ENCODE measurements at regions not wholly inside any gene's neighbourhood (a gene's known extent, or its start where the extent isn't known, plus 50 kb on each side); places are given as distances from the start of the nearest gene placed in this dataset.

DNA sequence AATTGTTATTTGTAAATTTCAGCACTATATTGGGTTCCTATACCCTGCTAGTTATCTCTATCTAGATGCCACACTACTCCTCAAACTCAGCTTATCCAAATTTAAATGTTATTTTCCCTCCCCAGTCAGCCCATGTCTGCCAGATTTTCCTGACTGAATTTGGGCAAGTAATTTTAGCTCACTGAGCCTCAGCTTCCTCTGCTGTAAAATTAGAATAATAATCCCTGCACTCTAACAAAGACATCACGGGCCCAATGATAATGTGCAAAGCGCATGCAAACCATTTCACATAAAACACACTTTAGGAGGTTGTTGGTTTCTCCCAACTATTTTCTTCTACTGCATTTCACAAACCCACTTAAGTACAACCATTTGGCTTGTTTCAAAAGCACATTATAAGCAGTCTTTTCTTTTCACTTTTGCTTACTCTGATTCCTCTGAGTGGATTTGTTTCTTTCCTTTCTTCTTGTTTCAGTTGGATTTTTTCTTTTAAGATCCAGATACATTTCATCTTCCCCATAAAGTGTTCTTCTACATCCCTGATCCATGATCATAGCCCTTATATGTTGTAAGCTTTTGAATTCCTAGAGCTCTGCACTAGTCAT, 152.8 kb upstream of the DPT start:
- POLR2A ChIA-PET: no interaction called here

DNA sequence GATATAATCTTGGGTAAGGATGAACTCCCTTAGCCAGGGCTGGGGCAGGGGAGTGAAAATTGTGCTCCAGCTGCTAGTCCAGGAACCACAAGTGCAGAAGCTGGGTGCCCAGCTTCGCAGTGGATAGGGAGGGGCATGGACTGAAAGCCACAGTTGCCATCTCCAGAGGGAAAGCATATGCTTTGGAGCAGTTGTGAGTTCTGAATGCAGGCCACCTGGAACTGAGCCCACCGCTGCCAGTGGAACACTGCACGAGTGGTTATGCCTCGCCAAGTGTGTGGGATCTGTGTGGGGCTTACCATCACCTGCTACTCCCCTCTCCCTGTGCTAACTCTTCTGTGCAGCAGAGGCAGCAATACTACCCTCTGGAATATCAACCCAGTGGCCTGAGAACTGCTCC, 158.4 kb upstream of the DPT start:
- CTCF ChIA-PET: no interaction called here
- no peak overlapping the region for H3K4me3 Mint-ChIP-seq
- POLR2A ChIA-PET: no interaction called here
- no peak for DNase-seq
- H3K27me3 Mint-ChIP-seq (ENCODE audit: low read depth): no peaks in the 10 kb centered on the region
- H3K4me1 Mint-ChIP-seq (ENCODE audit: low read depth): no peaks in the 10 kb centered on the region
- no peak for ATAC-seq
- no peaks in the 10 kb centered on the region for H3K9me3 Mint-ChIP-seq (ENCODE audit: insufficient read depth)
- H3K27ac Mint-ChIP-seq: no peak overlapping the region
- no peaks in the 10 kb centered on the region for H3K36me3 Mint-ChIP-seq (ENCODE audit: low read depth)

More for the DNA sequence above, 152.8 kb upstream of the DPT start:
- Mint-ChIP-seq H3K9me3 (ENCODE audit: insufficient read depth) (no peaks in the 10 kb centered on the region), H3K4me3 (no peak overlapping the region), H3K36me3 (ENCODE audit: low read depth) (no peaks in the 10 kb centered on the region), H3K4me1 (ENCODE audit: low read depth) (no peaks in the 10 kb centered on the region), H3K27ac (no peak overlapping the region), H3K27me3 (ENCODE audit: low read depth) (peaks cover 9% of the 10 kb centered on the region)
- DNase-seq (no peak), ATAC-seq (no peak)
- CTCF ChIA-PET: no interaction called here

DNA sequence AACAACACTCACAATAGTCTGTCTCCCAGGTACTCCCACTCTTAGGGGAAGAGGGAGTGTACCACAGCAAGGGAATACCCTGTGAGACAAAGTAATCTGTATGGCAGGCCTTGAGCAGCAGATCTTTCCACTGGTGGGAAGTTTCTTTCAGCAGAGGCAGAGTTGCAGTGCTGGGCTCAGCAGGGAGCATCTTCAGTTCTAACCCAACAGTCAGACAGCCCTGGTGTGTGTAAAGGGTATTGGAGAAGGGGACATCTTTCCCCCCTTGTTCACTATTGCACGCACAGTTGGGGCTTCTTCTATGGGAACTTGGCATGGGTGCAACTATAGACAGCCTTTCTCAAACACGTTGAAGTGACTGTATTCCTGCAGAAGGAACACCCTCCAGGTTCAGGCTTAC, 159.4 kb upstream of the DPT start:
- DNase-seq (no peak), ATAC-seq (no peak)
- ChIA-PET CTCF (interaction anchor here (0.6 kb wide), 1 partner anchor 1565 kb away, joined by 3 read pairs; no protein-coding TSS in a partner anchor), POLR2A (no interaction called here)
- Mint-ChIP-seq H3K27me3 (ENCODE audit: low read depth) (peaks cover 6% of the 10 kb centered on the region), H3K27ac (no peak overlapping the region), H3K9me3 (ENCODE audit: insufficient read depth) (no peaks in the 10 kb centered on the region), H3K4me3 (no peak overlapping the region), H3K36me3 (ENCODE audit: low read depth) (no peaks in the 10 kb centered on the region), H3K4me1 (ENCODE audit: low read depth) (no peaks in the 10 kb centered on the region)

DNA sequence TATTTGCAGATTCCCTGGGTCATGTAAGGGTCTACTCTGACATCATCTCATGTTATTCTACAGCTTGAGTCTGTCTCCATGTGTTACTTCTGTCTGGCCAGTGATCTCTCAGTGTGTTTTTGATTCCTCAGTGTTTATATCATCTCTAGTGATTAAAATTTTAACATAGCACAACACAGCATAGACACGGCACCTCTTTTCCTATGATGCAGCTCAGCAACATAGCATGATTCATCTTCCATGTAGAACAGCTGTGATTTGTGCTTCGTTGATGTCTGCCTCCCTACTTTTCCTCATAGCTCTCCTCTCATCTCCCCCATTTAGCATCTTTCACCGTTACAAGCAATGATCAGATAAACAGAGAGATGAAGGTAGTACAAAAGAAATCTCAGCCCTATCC, 163.9 kb upstream of the DPT start:
- Mint-ChIP-seq H3K9me3 (ENCODE audit: insufficient read depth) (no peaks in the 10 kb centered on the region), H3K4me3 (no peak overlapping the region), H3K27me3 (ENCODE audit: low read depth) (peaks cover 33% of the 10 kb centered on the region), H3K27ac (no peak overlapping the region), H3K36me3 (ENCODE audit: low read depth) (no peaks in the 10 kb centered on the region), H3K4me1 (ENCODE audit: low read depth) (no peaks in the 10 kb centered on the region)
- no peak for ATAC-seq
- POLR2A ChIA-PET: interaction anchor here (0.6 kb wide), 1 partner anchor 151 kb away, joined by 3 read pairs; no protein-coding TSS in a partner anchor
- CTCF ChIA-PET: interaction anchor here (0.6 kb wide), 1 partner anchor 289 kb away, joined by 3 read pairs; no protein-coding TSS in a partner anchor
- DNase-seq: no peak

DNA sequence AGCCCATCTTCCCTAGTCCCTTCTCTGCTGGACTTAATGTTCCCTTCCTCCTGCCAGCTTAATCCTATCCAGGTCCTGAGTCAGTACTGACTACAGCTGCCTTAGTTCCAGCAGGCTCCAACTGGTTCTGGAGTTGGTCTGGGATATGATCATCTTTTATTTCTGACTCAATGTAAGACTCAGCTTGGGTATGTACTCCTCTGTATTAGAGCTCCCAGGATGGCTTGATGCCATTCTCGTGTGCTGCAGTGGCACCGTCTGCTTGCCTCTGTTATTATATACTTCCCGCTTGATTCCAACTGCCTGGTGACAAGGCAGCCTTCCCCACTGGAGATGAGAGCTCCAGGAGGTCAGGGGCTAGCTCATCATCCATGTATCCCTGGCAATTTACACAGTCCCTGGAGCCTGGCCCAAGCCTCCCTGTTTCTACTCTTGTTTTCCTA, 164.4 kb upstream of the DPT start:
- Mint-ChIP-seq H3K36me3 (ENCODE audit: low read depth) (no peaks in the 10 kb centered on the region), H3K27me3 (ENCODE audit: low read depth) (peaks cover 35% of the 10 kb centered on the region), H3K4me3 (no peak overlapping the region), H3K27ac (no peak overlapping the region), H3K9me3 (ENCODE audit: insufficient read depth) (no peaks in the 10 kb centered on the region), H3K4me1 (ENCODE audit: low read depth) (no peaks in the 10 kb centered on the region)
- ChIA-PET POLR2A (no interaction called here), CTCF (no interaction called here)
- ATAC-seq: no peak
- no peak for DNase-seq

DNA sequence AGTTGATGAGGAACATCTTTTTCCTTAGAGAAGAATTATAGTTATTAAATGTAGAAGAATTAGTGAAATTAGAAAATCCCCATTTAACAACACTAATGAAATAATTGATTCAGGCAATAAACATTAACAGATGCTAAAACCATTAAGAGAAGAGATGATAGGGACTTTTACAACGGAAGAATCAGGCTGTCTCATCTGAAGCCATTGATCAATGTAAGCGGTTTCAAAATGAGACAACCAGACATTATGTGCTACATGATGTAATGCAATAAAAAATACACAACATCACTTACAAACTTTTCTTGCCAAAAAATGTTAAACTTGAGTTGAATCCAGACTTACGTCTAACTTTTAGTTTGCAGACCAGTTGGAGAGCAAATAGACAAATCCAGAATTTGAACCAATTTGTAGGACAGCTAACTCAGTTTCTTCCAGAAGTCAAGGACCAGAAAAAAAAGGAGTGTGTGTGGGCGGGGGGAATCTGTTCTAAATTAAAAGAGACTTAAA, 165.4 kb upstream of the DPT start:
- POLR2A ChIA-PET: no interaction called here

DNA sequence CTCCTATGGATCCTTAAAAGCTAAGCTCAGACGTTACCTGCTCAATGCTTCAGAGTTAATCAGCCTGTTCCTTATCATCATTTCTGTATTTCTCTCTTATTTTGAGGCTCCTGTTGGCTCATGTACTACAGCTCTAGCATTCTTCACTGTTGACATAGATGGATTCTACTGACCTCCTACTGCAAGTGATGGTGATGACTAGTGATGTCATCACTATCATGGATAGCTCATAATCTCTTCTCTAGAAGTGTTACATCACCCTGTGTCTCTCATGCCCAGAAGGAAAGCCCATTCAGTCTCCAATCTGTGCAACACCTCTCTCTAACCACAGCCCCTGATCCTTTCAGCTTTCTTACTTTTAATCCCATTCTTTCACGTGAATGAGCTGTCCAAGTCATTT, 168.2 kb upstream of the DPT start:
- Mint-ChIP-seq H3K36me3 (ENCODE audit: low read depth) (no peaks in the 10 kb centered on the region), H3K27ac (no peak overlapping the region), H3K27me3 (ENCODE audit: low read depth) (peaks cover 44% of the 10 kb centered on the region), H3K4me1 (ENCODE audit: low read depth) (no peaks in the 10 kb centered on the region), H3K9me3 (ENCODE audit: insufficient read depth) (no peaks in the 10 kb centered on the region), H3K4me3 (no peak overlapping the region)
- ChIA-PET POLR2A (no interaction called here), CTCF (no interaction called here)
- DNase-seq (no peak), ATAC-seq (no peak)

More for the DNA sequence above, 165.4 kb upstream of the DPT start:
- Mint-ChIP-seq H3K27me3 (ENCODE audit: low read depth) (peaks cover 37% of the 10 kb centered on the region), H3K36me3 (ENCODE audit: low read depth) (no peaks in the 10 kb centered on the region), H3K4me3 (no peak overlapping the region), H3K9me3 (ENCODE audit: insufficient read depth) (no peaks in the 10 kb centered on the region), H3K27ac (no peak overlapping the region), H3K4me1 (ENCODE audit: low read depth) (no peaks in the 10 kb centered on the region)
- CTCF ChIA-PET: no interaction called here
- no peak for ATAC-seq
- DNase-seq: no peak

DNA sequence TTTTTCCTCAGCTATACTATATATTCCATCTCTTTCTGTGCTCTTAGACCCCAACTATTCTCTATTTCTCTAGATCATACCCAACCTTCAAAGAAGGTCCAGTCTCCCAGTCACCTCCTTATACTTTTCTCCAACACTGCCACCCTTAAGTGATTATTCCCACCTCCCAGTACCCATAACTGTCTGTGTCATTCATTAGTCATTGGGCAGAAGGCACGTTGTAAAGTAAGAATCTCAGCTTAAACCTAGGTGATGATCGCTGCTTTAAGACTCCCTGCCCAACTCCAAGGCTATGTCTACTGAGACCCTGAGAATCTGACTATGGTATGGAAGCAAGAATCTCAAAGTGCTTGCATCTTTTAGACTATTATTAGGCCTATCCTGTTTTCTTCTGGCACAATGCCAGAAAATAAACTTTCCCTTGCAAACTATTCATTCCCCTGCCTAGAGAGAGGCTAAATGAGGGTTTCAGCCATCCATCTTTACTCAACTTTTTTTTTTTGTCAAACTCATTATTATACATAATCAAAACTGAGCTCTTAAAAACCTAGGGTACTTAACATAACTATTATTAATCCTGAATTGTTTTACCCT, 174.3 kb upstream of the DPT start:
- Mint-ChIP-seq H3K27ac (no peak overlapping the region), H3K4me3 (no peak overlapping the region), H3K27me3 (ENCODE audit: low read depth) (peaks cover 17% of the 10 kb centered on the region), H3K9me3 (ENCODE audit: insufficient read depth) (no peaks in the 10 kb centered on the region), H3K36me3 (ENCODE audit: low read depth) (no peaks in the 10 kb centered on the region), H3K4me1 (ENCODE audit: low read depth) (peaks cover 5% of the 10 kb centered on the region)
- no peak for ATAC-seq
- ChIA-PET POLR2A (no interaction called here), CTCF (no interaction called here)
- DNase-seq: no peak

DNA sequence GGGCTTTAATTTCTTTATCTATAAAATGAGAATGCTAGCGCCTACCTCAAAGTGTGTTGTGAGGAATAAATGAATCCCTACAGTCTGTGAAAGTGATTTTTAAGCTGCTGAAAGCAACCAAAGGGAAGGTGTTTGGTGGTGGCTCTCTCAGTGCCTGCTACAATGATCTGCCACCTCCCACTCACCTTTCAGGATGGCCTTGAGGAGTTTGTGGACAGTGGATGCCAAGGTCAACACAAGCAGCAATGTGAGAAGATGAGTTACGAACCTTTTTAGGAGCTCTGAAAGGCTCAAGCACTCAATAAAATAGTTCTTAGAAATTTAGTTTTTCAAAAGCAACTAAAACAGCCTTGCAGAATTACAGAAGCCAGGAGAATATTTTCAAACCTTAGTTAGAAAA, 176.6 kb upstream of the DPT start:
- H3K9me3 Mint-ChIP-seq (ENCODE audit: insufficient read depth): no peaks in the 10 kb centered on the region
- H3K4me3 Mint-ChIP-seq: no peak overlapping the region
- H3K36me3 Mint-ChIP-seq (ENCODE audit: low read depth): no peaks in the 10 kb centered on the region
- ATAC-seq: no peak
- no peak overlapping the region for H3K27ac Mint-ChIP-seq
- ChIA-PET POLR2A (no interaction called here), CTCF (no interaction called here)
- no peak for DNase-seq
- peaks cover 5% of the 10 kb centered on the region for H3K4me1 Mint-ChIP-seq (ENCODE audit: low read depth)
- peaks cover 13% of the 10 kb centered on the region for H3K27me3 Mint-ChIP-seq (ENCODE audit: low read depth)

DNA sequence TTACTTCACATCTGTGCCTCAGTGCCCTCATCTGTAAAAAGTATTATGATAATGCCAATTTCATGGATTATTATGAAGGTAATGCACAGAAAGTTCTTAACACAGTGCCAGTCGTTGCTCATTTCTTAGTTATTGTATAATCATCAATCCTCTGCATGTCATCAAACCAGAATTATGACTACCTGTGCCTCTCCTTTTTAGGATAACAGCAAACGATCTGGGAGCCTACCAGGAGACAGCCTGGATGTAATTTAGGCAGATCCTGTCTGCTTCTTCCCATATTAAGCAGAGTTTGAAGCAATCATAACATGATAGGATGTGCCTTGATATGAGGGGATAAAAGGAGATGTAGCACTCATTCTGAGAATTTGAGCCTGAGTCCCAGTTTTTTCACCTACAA, 177.4 kb upstream of the DPT start:
- Mint-ChIP-seq H3K9me3 (ENCODE audit: insufficient read depth) (no peaks in the 10 kb centered on the region), H3K4me1 (ENCODE audit: low read depth) (peaks cover 5% of the 10 kb centered on the region), H3K36me3 (ENCODE audit: low read depth) (no peaks in the 10 kb centered on the region), H3K27me3 (ENCODE audit: low read depth) (peaks cover 11% of the 10 kb centered on the region), H3K4me3 (no peak overlapping the region), H3K27ac (no peak overlapping the region)
- ATAC-seq: no peak
- ChIA-PET CTCF (no interaction called here), POLR2A (no interaction called here)
- no peak for DNase-seq

DNA sequence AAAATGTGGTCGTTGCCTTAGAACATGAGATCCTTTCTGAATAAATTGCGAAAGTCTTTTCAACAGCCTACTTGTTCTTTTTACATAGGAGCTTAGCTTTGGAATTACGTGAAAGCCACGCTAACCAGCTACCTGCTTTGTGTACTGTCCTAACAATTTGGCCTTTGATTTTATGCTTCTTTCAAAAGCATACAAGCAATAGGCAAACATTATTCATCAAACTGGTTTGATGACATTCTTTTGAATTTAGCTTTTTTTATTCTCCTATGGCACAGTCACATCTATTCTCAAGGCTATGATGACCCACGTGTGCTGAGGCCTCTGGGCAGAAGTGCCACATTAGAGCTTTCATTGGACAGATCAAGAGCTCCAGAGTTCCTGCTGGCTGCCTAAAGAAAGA, 178.0 kb upstream of the DPT start:
- Mint-ChIP-seq H3K4me3 (no peak overlapping the region), H3K27ac (no peak overlapping the region), H3K36me3 (ENCODE audit: low read depth) (no peaks in the 10 kb centered on the region), H3K9me3 (ENCODE audit: insufficient read depth) (no peaks in the 10 kb centered on the region), H3K4me1 (ENCODE audit: low read depth) (peaks cover 5% of the 10 kb centered on the region), H3K27me3 (ENCODE audit: low read depth) (peaks cover 12% of the 10 kb centered on the region)
- DNase-seq: no peak
- POLR2A ChIA-PET: no interaction called here
- ATAC-seq: no peak
- CTCF ChIA-PET: interaction anchor here (1.2 kb wide), 1 partner anchor 17 kb away, joined by 3 read pairs; no protein-coding TSS in a partner anchor

DNA sequence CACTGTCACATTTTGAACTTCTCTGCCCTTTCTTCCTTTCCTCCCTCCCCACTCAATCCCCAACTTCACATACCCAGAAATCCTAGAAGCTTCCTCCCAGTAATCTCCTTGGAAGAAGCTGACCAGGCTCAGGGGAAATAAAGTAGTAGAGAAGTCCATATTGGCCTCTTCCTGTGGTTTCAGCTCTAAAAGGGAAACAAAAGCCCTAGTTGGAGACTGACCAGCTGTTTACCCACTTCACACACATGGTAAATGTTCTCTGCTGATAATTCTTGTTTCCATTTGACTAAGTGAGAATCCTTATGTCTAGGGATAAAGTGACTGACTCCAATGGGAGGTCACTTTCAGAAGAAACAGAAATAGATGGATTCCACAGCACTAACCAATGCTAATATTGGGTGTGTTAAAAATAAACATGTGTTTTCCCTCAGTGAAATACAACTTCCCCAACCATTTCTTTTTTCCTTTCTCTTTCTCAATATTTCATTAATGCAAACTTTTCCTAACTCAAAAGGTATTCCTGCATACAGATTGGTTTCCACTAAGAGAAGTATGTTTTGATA, 178.9 kb upstream of the DPT start:
- peaks cover 11% of the 10 kb centered on the region for H3K27me3 Mint-ChIP-seq (ENCODE audit: low read depth)
- H3K4me3 Mint-ChIP-seq: no peak overlapping the region
- no peaks in the 10 kb centered on the region for H3K36me3 Mint-ChIP-seq (ENCODE audit: low read depth)
- H3K9me3 Mint-ChIP-seq (ENCODE audit: insufficient read depth): no peaks in the 10 kb centered on the region
- DNase-seq (no peak), ATAC-seq (no peak)
- ChIA-PET POLR2A (no interaction called here), CTCF (interaction anchor here (1.2 kb wide), 1 partner anchor 17 kb away, joined by 3 read pairs; no protein-coding TSS in a partner anchor)
- H3K4me1 Mint-ChIP-seq (ENCODE audit: low read depth): peaks cover 5% of the 10 kb centered on the region
- H3K27ac Mint-ChIP-seq: no peak overlapping the region
